ENCODE measurements at regions not wholly inside any gene's neighbourhood (a gene's known extent, or its start where the extent isn't known, plus 50 kb on each side); places are given as distances from the start of the nearest gene placed in this dataset.

DNA sequence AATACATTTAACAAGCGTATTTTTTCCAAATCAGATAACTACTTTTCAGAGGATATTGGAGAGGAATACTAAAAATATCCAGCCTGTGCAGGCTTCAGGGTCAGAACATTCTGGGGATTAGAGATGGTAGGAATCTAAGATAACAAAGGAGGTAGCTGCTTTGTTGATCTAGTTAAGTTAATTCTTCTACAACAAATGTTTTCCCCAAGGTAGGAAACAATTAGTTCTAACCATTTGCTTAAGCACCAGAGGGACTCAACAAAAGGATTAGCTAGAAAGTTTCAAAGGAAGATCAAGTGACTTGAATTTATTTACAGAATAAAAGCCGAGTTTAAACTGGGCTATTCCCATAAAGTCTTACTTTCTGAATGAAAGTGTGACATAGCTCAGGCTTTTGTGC, 524.2 kb downstream of the TMTC2 start:
- Histone ChIP-seq H3K27ac (no peak overlapping the region), H3K27me3 (replicated peaks in 1 of 7) (no peaks in the 10 kb centered on the region), H3K36me3 (no peaks in the 10 kb centered on the region), H3K9me3 (no peaks in the 10 kb centered on the region), H3K4me1 (no peaks in the 10 kb centered on the region), H3K4me3 (no peak overlapping the region)
- intact Hi-C loops (cut with DNase I; ENCODE audit: low total_unique reads), result no loop called here
- WGBS, 5 donors, result 57 to 66% (median 62%) methylated on average over 2 of the region's 2 CpGs
- TF ChIP-seq POLR2A (IDR thresholded peaks at IDR 0.05) (no peak), POLR2AphosphoS5 (IDR thresholded peaks at IDR 0.05) (no peak), CTCF (IDR thresholded peaks at IDR 0.05 in 8 of 11, conservative IDR thresholded peaks at IDR 0.05 in 3 of 11) (no peak)
- no peak for DNase-seq

DNA sequence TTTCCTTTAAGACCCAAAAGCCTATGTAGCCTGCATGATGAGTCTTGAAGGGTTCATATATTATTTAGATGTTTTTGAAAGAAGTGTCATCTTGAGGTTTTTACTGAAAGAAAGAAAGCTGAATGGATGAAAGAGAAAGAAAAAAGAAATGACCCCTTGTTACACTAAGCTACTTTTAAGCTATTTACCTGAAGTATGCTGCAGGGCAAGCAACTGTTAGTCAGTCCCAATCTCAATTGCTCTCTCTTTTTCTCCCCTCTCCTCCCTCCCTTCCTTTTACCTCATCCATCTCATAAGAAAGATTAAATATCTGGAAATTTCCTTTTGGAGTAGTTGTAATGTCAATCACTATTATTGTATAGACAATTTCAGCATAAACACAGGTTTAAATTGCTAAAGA, 512.4 kb downstream of the TMTC2 start:
- Histone ChIP-seq H3K36me3 (no peaks in the 10 kb centered on the region), H3K27ac (no peak overlapping the region), H3K4me1 (no peaks in the 10 kb centered on the region), H3K27me3 (replicated peaks in 1 of 7) (no peaks in the 10 kb centered on the region), H3K4me3 (no peak overlapping the region), H3K9me3 (peaks cover 0 to 2% (median 0%) of the 10 kb centered on the region in 8 donors)
- intact Hi-C loops (cut with DNase I; ENCODE audit: low total_unique reads), result no loop called here
- no peak for DNase-seq
- TF ChIP-seq POLR2A (IDR thresholded peaks at IDR 0.05), result no peak
- TF ChIP-seq CTCF (IDR thresholded peaks at IDR 0.05 in 8 of 11, conservative IDR thresholded peaks at IDR 0.05 in 3 of 11), result no peak
- TF ChIP-seq POLR2AphosphoS5 (IDR thresholded peaks at IDR 0.05), result no peak

GRCh38 chr12:83198291-83199015, 511.7 kb downstream of the TMTC2 start:
- Histone ChIP-seq H3K4me3 (no peak overlapping the region), H3K27ac (no peak overlapping the region), H3K9me3 (peaks cover 0 to 4% (median 0%) of the 10 kb centered on the region in 8 donors), H3K36me3 (no peaks in the 10 kb centered on the region), H3K27me3 (replicated peaks in 1 of 7) (no peaks in the 10 kb centered on the region), H3K4me1 (no peaks in the 10 kb centered on the region)
- TF ChIP-seq POLR2AphosphoS5 (IDR thresholded peaks at IDR 0.05) (no peak), CTCF (IDR thresholded peaks at IDR 0.05 in 8 of 11, conservative IDR thresholded peaks at IDR 0.05 in 3 of 11) (no peak), POLR2A (IDR thresholded peaks at IDR 0.05) (no peak)
- intact Hi-C loops (cut with DNase I; ENCODE audit: low total_unique reads), result no loop called here
- 34 to 48% (median 40%) methylated on average over 3 of the region's 3 CpGs for WGBS, 5 donors
- DNase-seq, result no peak

DNA sequence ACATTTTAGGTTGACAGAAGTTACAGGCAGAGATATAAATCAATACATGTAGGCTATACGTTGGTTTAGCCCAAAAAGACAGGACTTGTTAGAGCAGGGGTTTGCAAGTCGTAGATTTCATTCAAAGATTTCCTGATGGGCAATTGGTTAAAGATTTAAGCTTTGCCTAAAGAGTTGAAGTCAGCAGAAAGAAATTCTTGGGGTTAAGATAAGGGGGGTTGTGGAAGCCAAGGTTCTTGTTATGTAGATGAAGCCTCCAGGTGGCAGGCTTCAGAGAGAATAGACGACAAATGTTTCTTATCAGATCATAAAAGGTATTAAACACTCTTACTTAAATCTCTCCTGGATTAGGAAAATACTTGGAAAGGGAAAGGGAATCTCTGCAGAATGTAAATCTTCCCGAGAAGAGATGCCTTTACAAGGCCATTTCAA, 510.8 kb downstream of the TMTC2 start:
- DNase-seq, result no peak
- H3K4me3 ChIP-seq, result no peak overlapping the region
- intact Hi-C loops (cut with DNase I; ENCODE audit: low total_unique reads), result no loop called here
- H3K9me3 ChIP-seq, result peaks cover 0 to 9% (median 0%) of the 10 kb centered on the region in 8 donors
- H3K36me3 ChIP-seq, result no peaks in the 10 kb centered on the region
- no peaks in the 10 kb centered on the region for H3K4me1 ChIP-seq
- H3K27ac ChIP-seq, result no peak overlapping the region
- no peak for TF ChIP-seq POLR2AphosphoS5 (IDR thresholded peaks at IDR 0.05)
- no peak for TF ChIP-seq CTCF (IDR thresholded peaks at IDR 0.05 in 8 of 11, conservative IDR thresholded peaks at IDR 0.05 in 3 of 11)
- no peak for TF ChIP-seq POLR2A (IDR thresholded peaks at IDR 0.05)
- H3K27me3 ChIP-seq (replicated peaks in 1 of 7), result no peaks in the 10 kb centered on the region
- 35 to 53% (median 40%) methylated on average over 4 of the region's 4 CpGs for WGBS, 5 donors

Measured in spleen (tissue), 11 donors.